ENCODE measurements at regions not wholly inside any gene's neighbourhood (a gene's known extent, or its start where the extent isn't known, plus 50 kb on each side); places are given as distances from the start of the nearest gene placed in this dataset.

- no peak for DNase-seq (ENCODE audit: low read depth in 3 of 3)
Measured at GRCh38 chr9:134245179-134245578, 80.8 kb upstream of the RNU6ATAC start.

- no peak for DNase-seq (ENCODE audit: low read depth in 3 of 3)
Measured at GRCh38 chr9:134247918-134248631, 78.2 kb upstream of the RXRA start.

- DNase-seq (ENCODE audit: low read depth in 3 of 3): no peak
Measured at GRCh38 chr9:134251296-134252069, 74.8 kb upstream of the RXRA start.

DNA sequence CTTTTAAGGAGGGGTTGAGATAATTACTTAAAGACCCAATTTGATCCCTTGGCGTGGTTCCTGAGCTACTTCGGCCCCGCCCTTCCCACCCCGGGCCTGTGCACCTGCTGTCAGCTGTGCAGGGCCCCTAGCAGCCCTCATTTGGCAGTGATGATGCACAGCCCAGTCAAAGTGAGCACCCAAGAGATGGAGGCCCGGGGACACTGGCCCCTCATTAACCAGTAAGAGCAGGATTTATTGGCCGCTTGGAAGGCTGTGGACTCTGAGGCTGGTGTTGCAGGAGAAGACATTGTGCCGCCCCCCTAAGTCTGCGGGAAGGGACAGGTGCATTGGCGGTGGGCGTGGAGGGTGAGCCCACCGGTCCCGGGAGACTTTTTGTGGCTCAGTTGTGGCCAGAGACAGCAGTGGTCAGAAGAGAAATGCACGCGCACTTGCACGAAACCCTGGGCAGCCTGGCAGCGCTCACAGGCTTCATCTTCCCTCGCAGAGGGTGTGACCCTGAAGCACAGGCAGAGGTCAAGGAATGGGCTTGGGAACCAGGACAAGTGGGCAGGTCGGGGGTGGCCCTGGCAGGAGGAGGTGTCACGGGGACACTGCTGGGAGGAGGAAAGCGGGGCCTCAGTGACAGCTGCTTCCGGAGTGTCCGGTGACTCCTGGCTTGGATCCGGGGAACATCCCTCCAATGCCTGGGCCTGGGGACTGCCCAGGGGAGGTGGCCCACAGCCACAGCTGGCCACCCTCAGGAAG, 74.0 kb upstream of the RXRA start:
- DNase-seq (ENCODE audit: low read depth in 3 of 3): no peak

DNA sequence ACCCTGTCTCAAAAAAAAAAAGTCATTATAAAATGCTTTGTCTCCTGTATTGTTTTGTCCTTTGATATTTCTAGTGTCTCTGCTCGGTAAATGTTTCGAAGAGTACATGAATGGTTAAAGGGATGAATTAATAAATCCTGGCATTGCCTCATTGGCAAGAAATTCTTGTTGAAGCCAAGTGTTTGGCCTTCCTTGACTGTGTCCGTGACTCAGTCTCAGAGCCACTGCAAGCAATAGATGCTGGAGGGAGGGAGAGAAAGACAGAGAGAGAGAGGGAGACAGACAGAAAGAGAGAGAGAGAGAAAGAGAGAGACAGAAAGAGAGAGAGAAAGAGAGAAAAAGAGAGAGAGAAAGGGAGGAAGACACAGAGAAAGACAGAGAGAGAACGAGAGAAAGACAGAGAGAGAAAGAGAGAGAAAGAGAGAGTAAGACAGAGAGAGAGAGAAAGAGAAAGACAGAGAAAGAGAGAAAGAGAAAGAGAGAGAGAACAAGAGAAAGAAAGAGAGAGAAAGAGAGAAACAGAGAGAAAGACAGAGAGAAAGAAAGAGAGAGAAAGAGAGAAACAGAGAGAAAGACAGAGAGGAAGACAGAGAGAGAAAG, 72.5 kb upstream of the RXRA start:
- no peak for DNase-seq (ENCODE audit: low read depth in 3 of 3)

DNA sequence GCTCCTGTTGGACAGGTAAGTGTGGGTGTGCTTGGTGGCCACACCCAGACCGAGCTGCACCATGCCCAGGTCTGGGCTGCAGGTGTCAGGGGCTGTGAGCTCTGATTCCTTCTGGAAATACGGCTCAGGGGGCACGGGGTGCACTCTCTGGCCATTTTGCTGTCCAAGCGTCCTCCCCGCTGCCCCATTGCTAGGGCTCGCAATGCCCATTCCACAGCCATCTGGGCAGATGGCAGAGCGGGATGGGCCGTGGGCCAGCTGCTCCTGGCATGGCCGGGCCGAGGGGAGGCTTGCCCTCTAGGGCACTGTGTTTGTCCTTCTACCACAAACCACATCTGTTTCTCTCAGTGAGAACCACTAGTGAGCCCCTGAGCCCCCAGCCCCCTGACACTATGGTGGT, 67.9 kb upstream of the RXRA start:
- no peak for DNase-seq (ENCODE audit: low read depth in 3 of 3)

- no peak for DNase-seq (ENCODE audit: low read depth in 3 of 3)
Measured at GRCh38 chr9:134258828-134259546, 67.3 kb upstream of the RXRA start.

GRCh38 chr9:134259708-134260107, 66.5 kb upstream of the RXRA start:
- DNase-seq (ENCODE audit: low read depth in 3 of 3): no peak

GRCh38 chr9:134260801-134261200, 65.5 kb upstream of the RXRA start:
- DNase-seq (ENCODE audit: low read depth in 3 of 3): no peak

GRCh38 chr9:134262035-134262434, 64.2 kb upstream of the RXRA start:
- DNase-seq (ENCODE audit: low read depth in 3 of 3): no peak

DNA sequence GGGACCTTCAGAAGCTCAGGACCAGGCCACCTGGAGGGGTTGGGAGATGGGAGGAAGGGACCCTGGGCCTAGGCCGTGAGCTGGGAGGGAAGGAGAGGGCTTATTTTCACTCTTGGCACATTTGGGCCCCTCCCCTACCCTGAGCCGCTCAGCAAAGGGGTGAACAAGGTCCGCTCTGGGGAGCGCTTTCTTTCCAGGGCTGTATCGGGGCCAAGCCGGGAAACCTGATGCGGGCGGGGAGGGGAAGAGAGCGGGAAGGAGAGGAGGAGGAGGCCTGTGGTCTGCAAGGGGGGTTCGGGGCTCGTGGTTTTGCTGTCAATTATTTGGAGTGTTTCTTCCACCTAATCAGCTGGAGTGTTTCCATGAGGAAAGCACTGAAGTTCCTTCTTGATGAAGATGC, 62.7 kb upstream of the RXRA start:
- no peak for DNase-seq (ENCODE audit: low read depth in 3 of 3)

DNA sequence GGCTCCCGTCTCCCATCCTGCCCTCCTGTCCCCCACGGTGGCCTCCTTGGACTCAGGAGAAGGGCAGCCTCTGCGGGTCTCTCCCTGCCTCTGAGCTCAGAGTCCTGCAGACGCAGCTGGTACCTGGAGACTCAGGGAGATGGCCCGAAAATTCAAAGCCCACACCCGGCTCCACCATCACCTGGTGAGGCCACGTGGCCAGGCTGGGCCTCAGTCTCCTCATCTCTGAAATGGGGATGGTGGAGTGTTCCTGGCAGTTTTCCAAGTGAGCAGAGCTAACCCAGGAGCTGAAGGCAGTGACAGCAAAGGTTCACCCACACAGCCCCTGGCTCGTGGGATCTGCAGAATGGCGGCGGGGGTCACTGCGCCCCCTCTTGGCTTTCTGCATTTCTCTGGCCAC, 62.1 kb upstream of the RXRA start:
- no peak for DNase-seq (ENCODE audit: low read depth in 3 of 3)

GRCh38 chr9:134265078-134265477, 61.2 kb upstream of the RXRA start:
- no peak for DNase-seq (ENCODE audit: low read depth in 3 of 3)

DNA sequence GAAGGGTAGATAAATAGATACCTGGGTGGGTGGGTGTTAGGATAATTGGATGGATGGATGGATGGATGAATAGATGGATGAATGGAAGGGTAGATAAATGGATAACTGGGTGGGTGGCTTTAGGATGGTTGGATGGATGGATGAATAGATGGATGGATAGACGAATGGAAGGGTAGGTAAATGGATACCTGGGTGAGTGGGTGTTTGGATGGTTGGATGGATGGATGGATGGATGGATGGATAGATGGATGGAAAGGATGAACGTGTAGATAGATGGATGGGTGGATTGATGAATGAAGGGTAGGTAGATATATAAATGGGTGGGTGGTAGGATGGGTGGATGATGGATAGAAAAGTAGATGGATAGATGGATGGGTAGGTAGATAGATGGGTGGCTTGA, 59.8 kb upstream of the RXRA start:
- no peak for DNase-seq (ENCODE audit: low read depth in 3 of 3)

GRCh38 chr9:134267305-134267880, 58.9 kb upstream of the RXRA start:
- no peak for DNase-seq (ENCODE audit: low read depth in 3 of 3)

DNA sequence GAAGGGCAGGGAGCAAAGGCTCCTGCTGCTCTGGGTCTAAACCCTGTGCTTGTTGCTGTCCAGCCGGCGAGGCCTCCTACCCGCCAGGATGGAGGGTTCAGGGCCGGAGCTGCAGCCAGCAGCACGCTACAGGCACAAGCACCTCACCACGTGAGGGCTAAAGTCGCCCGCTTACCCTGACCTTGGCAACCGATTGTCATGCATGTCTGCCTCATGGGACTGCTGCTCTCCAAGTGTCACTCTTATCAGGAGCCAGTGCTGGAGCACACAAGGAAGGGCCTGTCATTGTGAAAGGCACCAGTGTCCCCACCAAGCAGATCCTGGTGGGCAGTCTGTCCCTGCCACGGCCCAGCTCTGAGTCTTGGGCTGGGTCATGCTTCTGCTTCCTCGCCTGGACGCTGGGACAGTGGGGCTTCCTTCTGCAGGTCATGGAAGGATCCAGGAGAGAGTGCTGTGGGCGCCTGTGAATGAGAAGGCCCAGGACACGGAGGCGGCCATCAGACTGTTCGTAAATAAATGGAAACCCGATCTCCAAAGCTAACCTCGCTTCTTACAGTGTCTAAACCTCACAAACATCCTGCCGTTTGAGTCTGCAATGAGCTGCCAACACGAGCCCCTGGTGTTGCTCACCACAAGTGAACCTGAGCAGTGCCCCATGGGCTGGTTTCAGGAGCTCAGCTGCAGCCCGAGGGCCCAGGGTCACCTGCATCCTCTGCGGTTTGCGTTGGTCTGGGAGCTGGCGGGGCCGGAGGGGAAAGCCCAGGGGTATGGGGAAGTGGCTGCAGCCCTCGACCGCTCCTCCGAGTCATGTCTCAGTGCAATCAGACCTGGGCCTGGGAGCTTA, 58.2 kb upstream of the RXRA start:
- no peak for DNase-seq (ENCODE audit: low read depth in 3 of 3)

- no peak for DNase-seq (ENCODE audit: low read depth in 3 of 3)
Measured at GRCh38 chr9:134268747-134269146, 57.5 kb upstream of the RXRA start.

GRCh38 chr9:134271338-134272301, 54.6 kb upstream of the RXRA start:
- no peak for DNase-seq (ENCODE audit: low read depth in 3 of 3)

Data from stimulated activated CD4-positive, alpha-beta T cell treated with anti-CD3 and anti-CD28 coated beads, TNF-alpha, amount 100 ng/mL, for 48 hours (primary cell).